ENCODE measurements at regions not wholly inside any gene's neighbourhood (a gene's known extent, or its start where the extent isn't known, plus 50 kb on each side); places are given as distances from the start of the nearest gene placed in this dataset.

DNA sequence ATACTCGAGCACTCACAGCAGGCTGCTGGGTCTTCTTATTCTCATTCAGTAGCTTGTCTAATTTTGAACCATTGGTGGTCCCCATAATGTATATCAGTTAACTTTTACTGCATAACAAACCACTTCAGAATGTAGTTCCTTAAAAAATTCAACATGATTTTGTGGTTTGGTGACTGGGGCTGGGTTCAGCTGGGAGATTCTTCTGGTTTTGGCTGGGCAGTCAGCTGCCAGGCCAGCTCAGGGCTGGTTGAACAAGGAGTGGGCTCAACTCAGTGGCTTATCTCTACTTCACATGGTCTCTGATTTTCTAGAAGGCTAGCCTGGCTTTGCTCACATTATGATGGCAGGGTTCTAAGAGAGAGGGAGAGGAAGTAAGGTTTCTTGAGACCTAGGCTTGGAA is 292.4 kb upstream of the CHD6 start:
- no peak for DNase-seq (ENCODE audit: low read depth, low spot score)
- H3K4me3 ChIP-seq (ENCODE audit: low read depth, low read length): no peak overlapping the region
- in situ Hi-C loops (cut with HindIII; ENCODE audit: low sequenced_read_pairs): no loop called here
- TF ChIP-seq, protein P1, sequence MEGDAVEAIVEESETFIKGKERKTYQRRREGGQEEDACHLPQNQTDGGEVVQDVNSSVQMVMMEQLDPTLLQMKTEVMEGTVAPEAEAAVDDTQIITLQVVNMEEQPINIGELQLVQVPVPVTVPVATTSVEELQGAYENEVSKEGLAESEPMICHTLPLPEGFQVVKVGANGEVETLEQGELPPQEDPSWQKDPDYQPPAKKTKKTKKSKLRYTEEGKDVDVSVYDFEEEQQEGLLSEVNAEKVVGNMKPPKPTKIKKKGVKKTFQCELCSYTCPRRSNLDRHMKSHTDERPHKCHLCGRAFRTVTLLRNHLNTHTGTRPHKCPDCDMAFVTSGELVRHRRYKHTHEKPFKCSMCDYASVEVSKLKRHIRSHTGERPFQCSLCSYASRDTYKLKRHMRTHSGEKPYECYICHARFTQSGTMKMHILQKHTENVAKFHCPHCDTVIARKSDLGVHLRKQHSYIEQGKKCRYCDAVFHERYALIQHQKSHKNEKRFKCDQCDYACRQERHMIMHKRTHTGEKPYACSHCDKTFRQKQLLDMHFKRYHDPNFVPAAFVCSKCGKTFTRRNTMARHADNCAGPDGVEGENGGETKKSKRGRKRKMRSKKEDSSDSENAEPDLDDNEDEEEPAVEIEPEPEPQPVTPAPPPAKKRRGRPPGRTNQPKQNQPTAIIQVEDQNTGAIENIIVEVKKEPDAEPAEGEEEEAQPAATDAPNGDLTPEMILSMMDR (IDR thresholded peaks at IDR 0.05; ENCODE audit: low read depth, low read length): no peak

DNA sequence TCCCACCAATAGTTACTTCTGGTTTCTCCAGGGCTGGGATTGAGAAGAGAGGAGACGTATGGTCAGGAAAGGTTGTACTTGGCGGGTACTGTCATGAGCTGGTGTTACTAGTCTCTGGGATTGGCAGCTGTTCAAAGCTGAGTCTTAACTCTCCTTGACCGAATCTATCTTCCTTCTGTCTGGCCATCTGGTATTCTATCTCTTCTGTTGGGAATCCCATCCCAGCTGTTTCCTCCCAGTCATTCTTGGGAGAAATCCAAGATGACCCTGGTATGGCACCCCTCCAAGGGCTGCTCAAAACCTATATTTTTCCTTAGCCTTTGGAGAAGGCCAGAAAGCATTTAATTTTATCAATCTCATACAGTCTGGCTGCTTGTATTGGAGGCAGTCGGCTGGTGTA is 287.0 kb upstream of the CHD6 start:
- in situ Hi-C loops (cut with HindIII; ENCODE audit: low sequenced_read_pairs): no loop called here
- DNase-seq (ENCODE audit: low read depth, low spot score): no peak
- TF ChIP-seq, protein P1 (IDR thresholded peaks at IDR 0.05; ENCODE audit: low read depth, low read length): no peak

DNA sequence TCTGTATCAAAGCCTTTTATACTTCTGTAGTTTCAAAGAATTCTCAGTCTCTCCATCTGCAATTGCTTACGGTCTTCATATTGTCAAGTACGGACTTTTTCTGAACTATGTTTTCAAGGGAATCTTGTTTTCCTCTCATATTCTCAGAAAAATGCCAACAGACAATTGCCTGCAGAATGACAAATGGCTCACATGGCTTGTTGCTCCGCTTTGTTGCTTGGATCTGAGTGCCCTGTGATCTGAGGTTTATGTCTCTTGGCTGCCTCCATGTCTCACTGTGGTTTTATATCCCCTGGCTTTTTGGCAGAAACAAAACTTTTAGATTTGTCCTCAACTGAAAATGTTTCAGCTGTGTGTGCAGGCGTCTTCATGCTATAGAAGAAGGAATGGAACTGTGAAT is 285.4 kb upstream of the CHD6 start:
- TF ChIP-seq, protein P1 (IDR thresholded peaks at IDR 0.05; ENCODE audit: low read depth, low read length): no peak
- H3K4me3 ChIP-seq (ENCODE audit: low read depth, low read length): no peak overlapping the region
- no peak for DNase-seq (ENCODE audit: low read depth, low spot score)
- in situ Hi-C loops (cut with HindIII; ENCODE audit: low sequenced_read_pairs): no loop called here

More for the DNA sequence above, 287.0 kb upstream of the CHD6 start:
- H3K4me3 ChIP-seq (ENCODE audit: low read depth, low read length): no peak overlapping the region

- DNase-seq (ENCODE audit: low read depth, low spot score): no peak
- in situ Hi-C loops (cut with HindIII; ENCODE audit: low sequenced_read_pairs): no loop called here
- TF ChIP-seq, protein P1 (IDR thresholded peaks at IDR 0.05; ENCODE audit: low read depth, low read length): no peak
- H3K4me3 ChIP-seq (ENCODE audit: low read depth, low read length): no peak overlapping the region
Observed at GRCh38 chr20:41902346-41902745, 284.2 kb upstream of the CHD6 start.

DNA sequence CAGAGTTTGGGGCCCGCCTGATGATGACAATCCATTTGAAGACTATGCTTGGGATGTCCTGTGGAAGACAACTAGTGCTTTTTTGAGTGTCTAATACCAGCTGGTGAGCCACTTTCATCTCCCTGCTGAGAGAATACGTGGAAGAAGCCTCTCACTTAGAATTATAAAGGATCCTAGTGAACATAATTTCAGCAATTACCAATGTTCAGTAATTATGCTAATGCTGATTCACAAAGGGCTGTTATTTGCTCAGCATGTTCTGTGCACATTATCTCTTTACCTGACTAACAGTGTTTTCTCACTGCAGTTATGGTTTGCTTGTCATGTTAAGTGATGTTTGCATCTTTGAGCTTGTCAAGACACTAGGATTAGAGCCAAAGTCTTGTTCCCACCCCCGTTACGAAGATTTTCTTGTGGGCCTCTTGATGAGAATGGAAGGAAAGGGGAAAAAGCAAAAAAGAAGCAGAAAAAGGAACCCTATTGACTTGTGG is 282.1 kb upstream of the CHD6 start:
- H3K4me3 ChIP-seq (ENCODE audit: low read depth, low read length): no peak overlapping the region
- in situ Hi-C loops (cut with HindIII; ENCODE audit: low sequenced_read_pairs): no loop called here
- no peak for DNase-seq (ENCODE audit: low read depth, low spot score)
- TF ChIP-seq, protein P1 (IDR thresholded peaks at IDR 0.05; ENCODE audit: low read depth, low read length): no peak

GRCh38 chr20:41897708-41898107 is 279.5 kb upstream of the CHD6 start:
- H3K4me3 ChIP-seq (ENCODE audit: low read depth, low read length): no peak overlapping the region
- TF ChIP-seq, protein P1 (IDR thresholded peaks at IDR 0.05; ENCODE audit: low read depth, low read length): no peak
- DNase-seq (ENCODE audit: low read depth, low spot score): no peak
- in situ Hi-C loops (cut with HindIII; ENCODE audit: low sequenced_read_pairs): no loop called here
